LNCaP clone FGC (cell line): ENCODE measurements at regions not wholly inside any gene's neighbourhood (a gene's known extent, or its start where the extent isn't known, plus 50 kb on each side); places are given as distances from the start of the nearest gene placed in this dataset.

ENCODE experiments used
- DNase-seq: peaks from one replicate; pipeline ENCODE4 v3.0.0-alpha.2; 2011; ENCODE audit warnings: low read depth
- H3K4me3 ChIP-seq: 2 replicates; pipeline ENCODE4 v1.5.1; 2011; ENCODE audit warnings: mild to moderate bottlenecking, low read depth, low read length, control low read depth
- TF ChIP-seq, protein P1 (sequence below): IDR thresholded peaks from 2 replicates; pipeline ENCODE4 v1.5.1; 2012; ENCODE audit warnings: mild to moderate bottlenecking; ENCODE audit not compliant: control insufficient read depth, insufficient read depth; ENCODE audit errors: extremely low read depth

GRCh38 chr15:96035091-96035490 is 295.4 kb upstream of the NR2F2 start:
- DNase-seq, result no peak
- TF ChIP-seq, protein P1, sequence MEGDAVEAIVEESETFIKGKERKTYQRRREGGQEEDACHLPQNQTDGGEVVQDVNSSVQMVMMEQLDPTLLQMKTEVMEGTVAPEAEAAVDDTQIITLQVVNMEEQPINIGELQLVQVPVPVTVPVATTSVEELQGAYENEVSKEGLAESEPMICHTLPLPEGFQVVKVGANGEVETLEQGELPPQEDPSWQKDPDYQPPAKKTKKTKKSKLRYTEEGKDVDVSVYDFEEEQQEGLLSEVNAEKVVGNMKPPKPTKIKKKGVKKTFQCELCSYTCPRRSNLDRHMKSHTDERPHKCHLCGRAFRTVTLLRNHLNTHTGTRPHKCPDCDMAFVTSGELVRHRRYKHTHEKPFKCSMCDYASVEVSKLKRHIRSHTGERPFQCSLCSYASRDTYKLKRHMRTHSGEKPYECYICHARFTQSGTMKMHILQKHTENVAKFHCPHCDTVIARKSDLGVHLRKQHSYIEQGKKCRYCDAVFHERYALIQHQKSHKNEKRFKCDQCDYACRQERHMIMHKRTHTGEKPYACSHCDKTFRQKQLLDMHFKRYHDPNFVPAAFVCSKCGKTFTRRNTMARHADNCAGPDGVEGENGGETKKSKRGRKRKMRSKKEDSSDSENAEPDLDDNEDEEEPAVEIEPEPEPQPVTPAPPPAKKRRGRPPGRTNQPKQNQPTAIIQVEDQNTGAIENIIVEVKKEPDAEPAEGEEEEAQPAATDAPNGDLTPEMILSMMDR, result no peak
- no peak overlapping the region for H3K4me3 ChIP-seq

DNA sequence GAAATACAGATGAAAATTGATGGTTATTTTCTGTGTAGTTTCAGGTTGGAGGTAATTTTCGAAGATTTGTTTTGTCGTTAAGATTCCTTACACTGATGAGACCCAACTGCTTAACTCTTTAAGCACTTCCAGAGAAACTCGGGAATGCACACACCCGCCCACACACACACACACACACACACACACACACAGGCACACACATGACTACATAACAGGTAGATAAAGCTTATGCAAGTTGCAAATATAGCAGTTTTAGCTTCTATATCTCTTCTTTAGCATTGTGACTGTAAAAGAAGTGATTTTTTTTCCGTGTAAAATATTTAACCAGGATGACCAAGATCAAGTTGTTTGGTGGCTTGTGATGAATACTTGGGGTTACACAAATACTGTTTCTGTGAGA is 294.9 kb upstream of the NR2F2 start:
- no peak overlapping the region for H3K4me3 ChIP-seq
- no peak for DNase-seq
- TF ChIP-seq, protein P1, result no peak

GRCh38 chr15:96037584-96037983 is 292.9 kb upstream of the NR2F2 start:
- no peak overlapping the region for H3K4me3 ChIP-seq
- no peak for DNase-seq
- TF ChIP-seq, protein P1, result no peak

GRCh38 chr15:96038131-96038530 is 292.4 kb upstream of the NR2F2 start:
- no peak overlapping the region for H3K4me3 ChIP-seq
- no peak for DNase-seq
- TF ChIP-seq, protein P1, result no peak

GRCh38 chr15:96038650-96039049 is 291.9 kb upstream of the NR2F2 start:
- TF ChIP-seq, protein P1, result no peak
- DNase-seq, result no peak
- no peak overlapping the region for H3K4me3 ChIP-seq

DNA sequence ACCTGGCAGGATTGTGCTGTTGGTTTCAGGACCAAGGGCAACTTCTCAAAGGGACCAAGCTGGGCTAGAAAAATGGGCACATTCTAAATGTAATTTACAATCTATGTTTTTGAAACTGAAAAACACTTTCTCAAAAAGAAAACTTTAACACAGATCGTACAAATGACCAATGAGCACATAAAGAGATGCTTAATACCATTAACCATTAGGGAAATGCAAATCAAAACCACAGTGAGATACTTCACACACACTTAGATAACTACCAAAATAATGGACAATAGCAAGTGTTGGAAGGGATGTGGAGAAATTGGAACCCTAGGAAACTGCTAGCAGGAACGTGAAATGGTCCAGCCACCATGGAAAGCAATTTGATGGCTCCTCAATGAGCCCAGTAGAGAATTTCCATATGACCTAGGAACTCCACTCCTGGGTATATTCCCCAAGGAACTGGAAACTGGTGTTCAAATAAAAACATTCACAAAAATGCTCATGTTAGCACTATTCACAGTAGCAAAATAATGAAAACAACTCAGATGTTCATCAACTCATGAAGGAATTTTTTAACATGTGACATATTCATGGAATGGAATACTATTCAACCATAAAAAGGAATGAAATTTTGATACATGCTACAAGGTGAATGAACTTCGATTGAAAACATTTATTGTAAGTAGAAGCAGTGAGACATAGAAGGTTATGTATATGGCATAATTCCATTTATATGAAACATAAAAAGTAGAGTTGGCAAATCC is 288.3 kb upstream of the NR2F2 start:
- H3K4me3 ChIP-seq, result no peak overlapping the region
- no peak for DNase-seq
- TF ChIP-seq, protein P1, result no peak

- H3K4me3 ChIP-seq, result no peak overlapping the region
- TF ChIP-seq, protein P1, result no peak
- DNase-seq, result no peak
Observed at GRCh38 chr15:96042734-96043224, 287.7 kb upstream of the NR2F2 start.
